ENCODE measurements at regions not wholly inside any gene's neighbourhood (a gene's known extent, or its start where the extent isn't known, plus 50 kb on each side); places are given as distances from the start of the nearest gene placed in this dataset.

- no peak for DNase-seq
- Histone ChIP-seq H3K4me3 (replicated peaks in 1 of 3) (no peak overlapping the region), H3K9me3 (no peaks in the 10 kb centered on the region), H3K36me3 (no peaks in the 10 kb centered on the region), H3K4me1 (no peaks in the 10 kb centered on the region), H3K27me3 (no peaks in the 10 kb centered on the region), H3K27ac (no peak overlapping the region)
- 83 to 89% methylated on average over 7 of the region's 7 CpGs for WGBS, 2 donors
- TF ChIP-seq POLR2A (IDR thresholded peaks at IDR 0.05) (no peak), CTCF (IDR thresholded peaks at IDR 0.05) (no peak)
- intact Hi-C loops (cut with DNase I): no loop called here
Observed at GRCh38 chr2:15834381-15835031, 105.8 kb upstream of the MYCN start.

- TF ChIP-seq POLR2A (IDR thresholded peaks at IDR 0.05): no peak
- no peak for TF ChIP-seq CTCF (IDR thresholded peaks at IDR 0.05)
- Histone ChIP-seq H3K9me3 (no peaks in the 10 kb centered on the region), H3K4me3 (replicated peaks in 1 of 3) (no peak overlapping the region), H3K4me1 (no peaks in the 10 kb centered on the region), H3K36me3 (no peaks in the 10 kb centered on the region), H3K27me3 (no peaks in the 10 kb centered on the region), H3K27ac (no peak overlapping the region)
- no peak for DNase-seq
- intact Hi-C loops (cut with DNase I): no loop called here
- WGBS, 2 donors: 90 to 96% methylated on average over 9 of the region's 9 CpGs
Observed at GRCh38 chr2:15835991-15836688, 104.2 kb upstream of the MYCN start.

GRCh38 chr2:15836689-15837610, 103.4 kb upstream of the MYCN start:
- Histone ChIP-seq H3K27ac (no peak overlapping the region), H3K9me3 (no peaks in the 10 kb centered on the region), H3K4me1 (no peaks in the 10 kb centered on the region), H3K4me3 (replicated peaks in 1 of 3) (no peak overlapping the region), H3K36me3 (no peaks in the 10 kb centered on the region), H3K27me3 (no peaks in the 10 kb centered on the region)
- intact Hi-C loops (cut with DNase I): no loop called here
- 93 to 94% methylated on average over 13 of the region's 13 CpGs for WGBS, 2 donors
- no peak for DNase-seq
- TF ChIP-seq CTCF (IDR thresholded peaks at IDR 0.05) (no peak), POLR2A (IDR thresholded peaks at IDR 0.05) (no peak)

GRCh38 chr2:15838481-15839090, 101.8 kb upstream of the MYCN start:
- no peak overlapping the region for H3K27ac ChIP-seq
- H3K4me3 ChIP-seq (replicated peaks in 1 of 3): no peak overlapping the region
- no peaks in the 10 kb centered on the region for H3K4me1 ChIP-seq
- TF ChIP-seq CTCF (IDR thresholded peaks at IDR 0.05) (no peak), POLR2A (IDR thresholded peaks at IDR 0.05) (no peak)
- intact Hi-C loops (cut with DNase I): no loop called here
- H3K9me3 ChIP-seq: no peaks in the 10 kb centered on the region
- 92 to 96% methylated on average over 13 of the region's 13 CpGs for WGBS, 2 donors
- DNase-seq: no peak
- H3K27me3 ChIP-seq: no peaks in the 10 kb centered on the region
- H3K36me3 ChIP-seq: no peaks in the 10 kb centered on the region

All from thyroid gland (tissue), 4 donors.